Osteocyte (in vitro differentiated cells): ENCODE measurements at regions not wholly inside any gene's neighbourhood (a gene's known extent, or its start where the extent isn't known, plus 50 kb on each side); places are given as distances from the start of the nearest gene placed in this dataset.

ENCODE experiments used
- DNase-seq: peaks from one replicate; pipeline ENCODE4 v3.0.0; 2021; ENCODE audit warnings: mixed read lengths; ENCODE audit not compliant: unreplicated experiment; ENCODE audit errors: extremely low spot score
- H3K27ac Mint-ChIP-seq: one replicate; pipeline ENCODE4 v1.8.0; 2021; ENCODE audit warnings: mild to moderate bottlenecking, mixed read lengths; ENCODE audit not compliant: unreplicated experiment
- H3K27me3 Mint-ChIP-seq: one replicate; pipeline ENCODE4 v1.8.0; 2021; ENCODE audit warnings: mixed read lengths; ENCODE audit not compliant: unreplicated experiment
- H3K36me3 Mint-ChIP-seq: one replicate; pipeline ENCODE4 v1.8.0; 2021; ENCODE audit warnings: mixed read lengths; ENCODE audit not compliant: unreplicated experiment
- H3K4me1 Mint-ChIP-seq: one replicate; pipeline ENCODE4 v1.8.0; 2021; ENCODE audit warnings: mixed read lengths; ENCODE audit not compliant: unreplicated experiment
- H3K4me3 Mint-ChIP-seq: one replicate; pipeline ENCODE4 v1.8.0; 2021; ENCODE audit warnings: mild to moderate bottlenecking, moderate library complexity, mixed read lengths; ENCODE audit not compliant: unreplicated experiment
- H3K9me3 Mint-ChIP-seq: one replicate; pipeline ENCODE4 v1.8.0; 2021; ENCODE audit warnings: mixed read lengths; ENCODE audit not compliant: unreplicated experiment
- TF ChIP-seq, protein P1 (sequence below): fragments of 200-600 bp; sonication (generic); IDR thresholded peaks from 2 replicates; pipeline ENCODE4 v1.5.0; 2021; ENCODE audit warnings: antibody characterized with exemption, mild to moderate bottlenecking, moderate library complexity

DNA sequence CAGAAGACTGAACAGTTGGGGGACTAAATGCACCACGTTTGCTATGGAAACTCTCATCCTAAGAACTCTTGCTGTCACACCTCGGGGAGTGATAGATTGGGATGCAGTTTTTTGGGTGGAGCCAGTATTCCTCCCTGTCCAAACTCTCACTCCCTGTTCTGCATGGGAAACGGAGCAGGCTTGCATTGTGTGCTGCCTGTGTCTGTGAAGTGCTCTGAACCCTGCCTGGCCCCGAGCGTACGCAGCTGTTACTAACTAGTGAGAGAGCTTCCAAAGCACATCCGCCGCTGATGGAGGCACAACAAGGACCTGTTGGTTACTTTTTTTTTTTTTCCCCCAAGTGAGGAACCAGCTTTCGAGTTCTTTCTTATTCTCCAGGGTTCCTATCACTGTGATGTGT, 195.5 kb downstream of the ANAPC1 start:
- no peak for DNase-seq
- TF ChIP-seq, protein P1, sequence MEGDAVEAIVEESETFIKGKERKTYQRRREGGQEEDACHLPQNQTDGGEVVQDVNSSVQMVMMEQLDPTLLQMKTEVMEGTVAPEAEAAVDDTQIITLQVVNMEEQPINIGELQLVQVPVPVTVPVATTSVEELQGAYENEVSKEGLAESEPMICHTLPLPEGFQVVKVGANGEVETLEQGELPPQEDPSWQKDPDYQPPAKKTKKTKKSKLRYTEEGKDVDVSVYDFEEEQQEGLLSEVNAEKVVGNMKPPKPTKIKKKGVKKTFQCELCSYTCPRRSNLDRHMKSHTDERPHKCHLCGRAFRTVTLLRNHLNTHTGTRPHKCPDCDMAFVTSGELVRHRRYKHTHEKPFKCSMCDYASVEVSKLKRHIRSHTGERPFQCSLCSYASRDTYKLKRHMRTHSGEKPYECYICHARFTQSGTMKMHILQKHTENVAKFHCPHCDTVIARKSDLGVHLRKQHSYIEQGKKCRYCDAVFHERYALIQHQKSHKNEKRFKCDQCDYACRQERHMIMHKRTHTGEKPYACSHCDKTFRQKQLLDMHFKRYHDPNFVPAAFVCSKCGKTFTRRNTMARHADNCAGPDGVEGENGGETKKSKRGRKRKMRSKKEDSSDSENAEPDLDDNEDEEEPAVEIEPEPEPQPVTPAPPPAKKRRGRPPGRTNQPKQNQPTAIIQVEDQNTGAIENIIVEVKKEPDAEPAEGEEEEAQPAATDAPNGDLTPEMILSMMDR: no peak
- Mint-ChIP-seq H3K9me3 (no peaks in the 10 kb centered on the region), H3K27me3 (no peaks in the 10 kb centered on the region), H3K36me3 (no peaks in the 10 kb centered on the region), H3K27ac (no peak overlapping the region), H3K4me3 (no peak overlapping the region), H3K4me1 (peaks cover 10% of the 10 kb centered on the region)

DNA sequence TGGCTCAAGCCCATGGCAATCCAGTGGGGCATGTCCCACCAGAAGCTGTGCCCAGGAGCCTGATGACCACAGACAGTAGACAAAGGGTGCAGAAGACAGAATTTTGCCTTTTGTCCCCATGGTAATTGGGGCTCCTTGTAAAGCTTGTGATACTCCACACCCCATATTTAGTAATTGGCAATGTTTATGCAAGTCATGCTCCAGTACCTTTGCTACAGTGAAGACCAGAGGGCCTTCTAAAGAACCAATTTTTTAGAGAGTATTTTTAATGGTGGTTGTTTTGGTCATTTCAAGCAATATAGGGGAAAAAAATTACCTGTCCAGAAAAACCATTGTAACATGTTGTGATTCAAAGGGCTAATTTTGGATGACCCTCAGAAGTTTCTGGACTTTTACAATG, 194.8 kb downstream of the ANAPC1 start:
- no peak overlapping the region for H3K27ac Mint-ChIP-seq

DNA sequence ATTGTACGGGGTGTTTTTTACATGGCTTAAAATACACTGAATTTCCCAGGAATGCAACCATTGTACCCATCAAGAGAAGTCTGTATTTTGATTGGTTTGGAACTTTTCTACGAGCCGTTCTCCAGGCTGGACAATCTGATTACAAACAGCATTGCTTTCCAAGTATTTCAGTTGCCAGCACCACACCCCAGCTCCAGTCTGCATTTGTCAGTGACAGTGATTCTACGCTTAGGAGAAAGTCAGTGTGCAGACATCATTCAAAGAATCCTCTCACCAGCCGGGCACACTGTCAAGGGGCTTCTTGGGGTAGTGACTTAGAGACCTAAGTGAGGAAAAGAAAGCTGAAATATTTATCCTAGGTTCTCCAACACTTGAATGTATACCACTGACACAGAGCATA, 194.1 kb downstream of the ANAPC1 start:
- Mint-ChIP-seq H3K9me3 (peaks cover 4% of the 10 kb centered on the region), H3K27me3 (no peaks in the 10 kb centered on the region), H3K4me1 (peaks cover under 1% of the 10 kb centered on the region), H3K4me3 (no peak overlapping the region), H3K27ac (no peak overlapping the region), H3K36me3 (no peaks in the 10 kb centered on the region)
- TF ChIP-seq, protein P1: no peak
- no peak for DNase-seq

More for the DNA sequence above, 194.8 kb downstream of the ANAPC1 start:
- H3K4me3 Mint-ChIP-seq: no peak overlapping the region
- H3K36me3 Mint-ChIP-seq: no peaks in the 10 kb centered on the region
- TF ChIP-seq, protein P1: no peak
- DNase-seq: no peak
- peaks cover 8% of the 10 kb centered on the region for H3K4me1 Mint-ChIP-seq
- H3K9me3 Mint-ChIP-seq: no peaks in the 10 kb centered on the region
- no peaks in the 10 kb centered on the region for H3K27me3 Mint-ChIP-seq

DNA sequence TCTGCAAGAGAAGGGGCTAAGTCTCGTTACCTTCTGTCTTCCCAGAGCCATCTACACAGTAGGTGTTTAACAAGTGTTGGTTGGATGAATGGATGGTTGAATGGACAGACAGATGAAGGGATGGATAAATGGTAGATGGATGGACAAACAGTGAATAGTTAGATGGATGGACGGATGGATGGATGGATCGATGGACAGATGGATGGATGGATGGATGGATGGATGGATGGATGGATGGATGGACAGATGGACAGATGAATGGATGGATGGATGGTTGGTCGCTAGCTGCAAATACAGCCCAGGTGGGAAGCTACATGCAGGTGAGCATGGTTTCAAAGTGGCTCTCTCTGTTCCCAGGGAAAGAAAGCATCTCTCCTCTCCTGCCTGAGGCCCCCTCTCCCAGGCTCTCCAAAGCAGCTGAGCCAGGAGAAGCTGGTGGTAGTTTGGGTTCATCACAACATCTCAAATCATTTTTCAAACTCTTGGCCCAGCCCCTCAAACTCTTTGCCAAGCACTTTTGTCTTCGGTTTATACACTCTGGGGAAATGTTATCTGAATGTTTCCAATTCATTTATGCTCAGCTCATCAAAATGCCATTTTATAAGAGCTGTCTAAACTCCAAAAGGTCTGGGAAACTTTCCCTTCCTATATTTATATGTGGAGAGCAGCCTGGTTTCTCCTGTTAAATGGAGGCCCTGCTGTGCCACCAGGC, 192.7 kb downstream of the ANAPC1 start:
- TF ChIP-seq, protein P1: no peak
- peaks cover 4% of the 10 kb centered on the region for H3K36me3 Mint-ChIP-seq
- H3K4me1 Mint-ChIP-seq: no peaks in the 10 kb centered on the region
- H3K4me3 Mint-ChIP-seq: no peak overlapping the region
- DNase-seq: no peak
- H3K27me3 Mint-ChIP-seq: no peaks in the 10 kb centered on the region
- H3K9me3 Mint-ChIP-seq: peaks cover 7% of the 10 kb centered on the region
- H3K27ac Mint-ChIP-seq: no peak overlapping the region

DNA sequence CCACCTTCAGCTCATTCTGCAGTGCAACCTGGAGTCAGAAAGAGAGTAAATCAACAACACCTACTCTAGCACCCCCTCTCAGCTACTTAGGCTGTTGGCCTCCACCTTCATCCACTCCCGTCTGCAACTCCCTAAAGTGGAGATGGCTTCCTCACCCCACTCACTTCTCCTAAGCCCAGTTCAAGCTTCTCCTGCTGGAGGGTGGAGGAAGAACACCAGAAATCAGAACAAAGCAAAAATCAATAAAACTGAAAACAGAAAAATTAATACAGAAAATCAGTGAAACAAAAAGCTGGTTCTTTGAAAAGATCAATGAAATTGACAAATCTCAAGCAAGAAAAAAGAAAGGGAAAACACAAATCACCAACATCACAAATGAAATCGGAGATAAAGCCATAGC, 191.7 kb downstream of the ANAPC1 start:
- Mint-ChIP-seq H3K4me1 (no peaks in the 10 kb centered on the region), H3K27me3 (no peaks in the 10 kb centered on the region), H3K36me3 (peaks cover 4% of the 10 kb centered on the region), H3K27ac (no peak overlapping the region), H3K9me3 (peaks cover 7% of the 10 kb centered on the region), H3K4me3 (no peak overlapping the region)
- no peak for DNase-seq
- TF ChIP-seq, protein P1: no peak
